HG03571 (cell line): ENCODE measurements at regions not wholly inside any gene's neighbourhood (a gene's known extent, or its start where the extent isn't known, plus 50 kb on each side); places are given as distances from the start of the nearest gene placed in this dataset.

Source experiments
- ATAC-seq: cut with Tn5 transposase; IDR thresholded peaks from one replicate; pipeline ENCODE4 v1.9.1; 2021; ENCODE audit not compliant: unreplicated experiment

DNA sequence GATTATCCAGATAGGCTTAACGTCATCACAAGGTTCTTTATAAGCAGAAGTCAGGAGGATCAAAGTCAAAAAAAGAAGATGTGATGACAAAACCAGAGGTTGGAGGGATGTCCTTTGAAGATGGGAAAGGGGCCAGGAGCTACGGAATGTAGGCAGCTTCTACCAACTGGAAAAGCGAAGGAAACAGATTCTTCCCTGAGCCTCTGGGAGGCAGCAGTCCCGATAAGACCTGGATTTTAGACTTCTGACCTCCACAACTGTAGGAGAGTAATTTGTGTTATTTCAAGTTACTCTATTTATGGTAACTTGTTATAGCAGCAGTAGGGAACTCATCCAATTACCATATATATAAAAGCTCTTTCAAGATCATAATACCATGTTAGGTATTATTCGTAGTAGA is 98.8 kb upstream of the MYCBP2 start:
- no peak for ATAC-seq

GRCh38 chr13:77423296-77423695 is 96.4 kb upstream of the MYCBP2 start:
- ATAC-seq, result no peak

- no peak for ATAC-seq
Observed at GRCh38 chr13:77422724-77423123, 95.8 kb upstream of the MYCBP2 start.

GRCh38 chr13:77417897-77418296 is 91.0 kb upstream of the MYCBP2 start:
- no peak for ATAC-seq

DNA sequence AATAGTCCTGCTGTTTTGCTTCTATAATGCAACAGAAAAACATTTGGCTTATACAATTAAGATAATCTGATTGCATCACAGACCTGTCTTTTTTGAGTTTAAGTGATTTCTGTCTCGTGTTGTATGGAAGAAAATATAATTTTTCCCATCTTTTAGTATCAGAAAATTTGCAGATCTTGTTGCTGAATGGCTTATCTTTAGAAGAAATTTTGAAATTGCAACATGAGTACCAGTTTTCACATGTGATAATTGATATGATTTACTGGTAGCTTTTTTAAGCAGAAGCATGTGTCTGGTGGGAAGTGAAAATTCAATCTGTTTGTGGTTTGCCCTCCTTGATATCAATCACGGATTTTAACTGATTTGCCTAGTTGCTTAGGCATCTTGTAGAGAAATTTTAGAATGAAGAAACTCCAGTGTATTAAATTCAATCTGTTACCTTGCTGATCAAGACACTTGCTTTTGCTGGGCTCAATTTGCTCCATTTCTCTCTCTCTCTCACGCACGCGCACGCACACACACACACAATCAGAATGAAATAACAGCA is 89.8 kb upstream of the MYCBP2 start:
- ATAC-seq, result no peak

DNA sequence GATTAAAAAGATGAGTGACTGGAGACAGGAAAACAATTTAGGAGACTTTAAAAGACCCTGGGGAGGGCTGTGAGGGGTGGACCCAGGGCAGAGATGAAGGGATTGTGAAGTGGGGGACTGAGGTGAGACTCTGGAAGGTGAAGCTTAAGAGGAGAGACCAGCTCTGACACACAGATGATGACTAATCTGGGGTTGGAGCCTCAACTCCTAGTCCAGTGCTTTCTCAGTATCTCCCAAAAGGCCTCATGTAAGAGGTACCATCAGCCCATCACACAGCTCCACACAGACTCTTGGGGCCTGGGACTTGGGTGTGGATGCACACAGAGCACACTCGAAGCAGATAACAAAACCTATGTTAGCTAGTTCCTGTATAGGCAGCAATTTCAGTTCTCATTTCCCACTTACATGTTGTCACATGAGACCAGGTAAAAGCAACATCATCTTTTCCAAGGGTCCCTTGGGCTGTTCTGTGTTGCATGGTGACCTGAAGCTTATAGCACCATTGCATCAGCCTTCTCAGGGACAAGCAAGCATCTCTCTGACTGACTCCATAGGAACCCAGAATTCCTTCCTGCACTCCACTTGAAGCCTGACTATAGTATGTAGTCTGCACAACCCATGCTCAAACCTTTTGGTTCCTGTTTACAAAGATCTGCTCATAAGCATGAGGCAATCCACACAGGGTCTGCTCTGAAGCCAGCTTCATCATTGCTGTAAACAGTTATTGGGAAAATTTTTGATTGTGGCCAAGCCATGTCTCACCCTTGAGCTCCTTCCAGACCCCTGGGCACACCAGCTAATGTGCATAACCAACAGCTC is 88.6 kb upstream of the MYCBP2 start:
- ATAC-seq, result peak; percentile 61

- ATAC-seq, result no peak
Observed at GRCh38 chr13:77412860-77413259, 86.0 kb upstream of the MYCBP2 start.

DNA sequence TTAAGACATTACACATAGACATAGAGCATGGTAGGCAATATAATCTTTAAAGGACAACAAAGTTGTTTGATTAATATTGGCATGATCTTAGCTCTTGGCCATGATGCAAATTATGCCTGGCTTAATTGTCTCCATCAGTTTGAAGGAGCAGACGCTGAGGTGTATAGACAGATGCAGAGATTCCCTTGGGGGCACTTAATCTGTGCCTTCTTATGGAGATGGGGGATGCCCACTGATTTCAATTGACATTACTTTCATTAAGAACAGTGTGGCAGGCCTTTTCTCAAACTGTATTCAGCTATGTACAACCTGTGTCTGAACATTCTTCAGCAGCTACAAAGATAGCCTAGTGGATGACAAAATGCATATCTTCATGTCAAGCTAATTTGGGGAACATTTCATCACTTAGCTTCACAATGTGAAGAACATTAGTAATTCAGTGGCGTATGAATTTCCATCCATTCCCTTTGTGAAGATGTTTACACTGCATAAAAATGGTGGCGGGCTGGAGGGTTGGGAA is 85.3 kb upstream of the MYCBP2 start:
- no peak for ATAC-seq

DNA sequence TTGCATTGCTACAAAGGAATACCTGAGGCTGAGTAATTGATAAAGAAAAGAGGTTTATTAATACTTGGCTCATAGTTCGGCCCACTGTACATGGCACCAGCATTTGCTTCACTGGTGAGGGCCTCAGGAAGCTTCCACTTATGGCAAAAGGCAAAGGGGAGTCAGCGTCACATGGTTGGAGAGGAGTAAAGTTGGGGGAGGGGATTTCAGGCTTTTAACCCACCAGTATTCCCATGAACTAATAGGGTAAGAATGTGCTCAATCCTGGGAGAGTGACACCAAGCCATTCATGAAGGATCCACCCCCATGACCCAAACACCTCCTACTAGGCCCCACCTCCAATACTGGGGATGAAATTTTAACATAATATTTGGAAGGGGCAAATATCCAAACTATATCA is 82.5 kb upstream of the MYCBP2 start:
- ATAC-seq, result no peak

DNA sequence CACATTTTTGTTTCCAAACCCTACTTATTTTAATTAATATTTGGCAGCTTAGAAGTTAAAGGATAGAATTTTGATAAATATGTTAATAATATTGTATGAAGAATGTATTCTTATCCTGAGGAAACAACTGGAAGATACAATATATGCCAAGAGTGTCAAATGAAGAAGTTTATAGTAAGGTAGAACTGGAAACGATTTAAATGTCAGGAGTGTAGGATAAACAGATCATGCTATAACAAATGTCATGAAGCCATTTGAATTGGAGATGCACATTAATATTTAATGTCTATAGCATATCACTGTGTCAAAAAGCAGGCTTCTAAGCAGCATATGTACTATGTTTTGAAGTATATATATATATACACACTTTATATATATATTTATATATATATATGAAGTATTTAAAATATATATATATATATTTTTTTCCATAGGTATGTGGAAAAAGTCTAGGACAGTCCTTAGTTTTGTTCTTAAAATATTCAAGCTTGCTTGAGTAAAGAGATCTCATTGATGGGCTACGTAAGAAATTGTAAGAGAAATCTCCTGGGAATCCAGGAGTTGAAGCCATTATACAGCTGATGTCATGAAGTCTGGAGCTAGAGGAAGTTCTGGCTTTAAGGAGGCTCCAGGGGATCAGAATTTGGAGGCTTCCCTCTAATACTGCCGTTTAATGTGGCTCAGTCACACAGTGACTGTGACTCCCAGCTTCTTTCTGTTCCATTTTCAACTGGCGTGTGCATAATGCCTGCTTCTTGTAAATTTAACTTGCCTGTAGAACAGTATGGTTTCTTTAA is 79.9 kb upstream of the MYCBP2 start:
- no peak for ATAC-seq

GRCh38 chr13:77398825-77399620 is 72.1 kb upstream of the MYCBP2 start:
- ATAC-seq, result no peak

GRCh38 chr13:77397636-77398035 is 70.7 kb upstream of the MYCBP2 start:
- ATAC-seq, result no peak

DNA sequence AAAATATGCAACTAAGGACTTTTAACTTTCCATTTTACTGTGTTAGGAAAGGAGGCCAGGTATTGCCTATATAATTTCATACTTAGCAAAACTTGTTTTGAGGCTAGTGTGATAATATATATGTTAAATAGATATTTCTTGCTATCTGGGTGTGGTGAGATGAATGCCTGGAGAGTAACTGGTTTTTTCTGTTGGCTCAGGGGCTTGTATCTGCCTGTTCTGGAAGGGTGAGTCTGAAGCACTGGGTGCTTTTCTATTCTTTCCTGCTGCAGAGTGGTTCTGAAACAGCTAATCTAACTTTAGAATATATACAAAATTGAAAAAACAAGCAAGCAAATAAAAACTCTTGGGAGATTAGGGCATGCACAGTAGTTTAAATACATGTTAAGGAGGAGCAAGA is 64.6 kb upstream of the MYCBP2 start:
- no peak for ATAC-seq

GRCh38 chr13:77390391-77390790 is 63.5 kb upstream of the MYCBP2 start:
- ATAC-seq, result no peak

DNA sequence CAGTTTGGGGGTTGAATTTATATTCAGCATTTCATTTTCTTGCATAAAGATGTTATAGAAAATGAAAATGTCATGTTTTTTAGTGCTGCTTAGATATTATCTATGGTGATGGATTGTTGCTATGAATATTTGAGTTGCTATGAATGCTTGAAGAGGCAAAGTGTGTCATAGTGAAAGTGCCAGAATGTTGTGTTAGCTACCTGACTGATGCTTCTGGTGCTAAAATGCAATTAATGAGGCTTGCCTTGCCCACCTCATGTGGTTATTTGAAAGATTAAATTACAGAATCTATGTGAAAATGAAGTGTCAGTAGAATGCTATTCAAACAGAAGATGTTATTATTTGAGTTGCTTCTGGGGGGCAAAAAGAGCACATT is 62.7 kb upstream of the MYCBP2 start:
- no peak for ATAC-seq

- ATAC-seq, result no peak
Observed at GRCh38 chr13:77388944-77389624, 62.2 kb upstream of the MYCBP2 start.

GRCh38 chr13:77387607-77388200 is 60.8 kb upstream of the MYCBP2 start:
- ATAC-seq, result no peak

GRCh38 chr13:77386880-77387606 is 60.1 kb upstream of the MYCBP2 start:
- ATAC-seq, result no peak

DNA sequence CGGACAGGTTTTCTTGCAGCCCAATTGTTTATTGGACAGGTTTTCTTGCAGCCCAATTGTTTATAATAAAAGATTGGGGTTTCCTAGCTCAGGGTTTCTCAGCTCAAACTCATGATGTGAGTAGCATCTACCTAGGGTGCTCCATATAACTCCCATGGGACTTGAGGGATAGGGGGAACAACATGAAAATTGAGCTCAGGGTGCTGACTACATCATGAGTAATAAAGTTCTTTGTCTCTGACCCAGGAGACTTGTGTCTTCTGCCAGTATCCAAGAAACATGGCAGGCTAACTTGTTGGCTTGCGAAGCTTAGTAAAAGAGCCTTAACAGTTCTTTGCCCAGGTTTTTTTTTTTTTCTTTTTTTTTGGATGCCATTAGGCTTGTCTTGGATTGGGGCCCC is 59.2 kb upstream of the MYCBP2 start:
- no peak for ATAC-seq
